ENCODE measurements at regions not wholly inside any gene's neighbourhood (a gene's known extent, or its start where the extent isn't known, plus 50 kb on each side); places are given as distances from the start of the nearest gene placed in this dataset.

DNA sequence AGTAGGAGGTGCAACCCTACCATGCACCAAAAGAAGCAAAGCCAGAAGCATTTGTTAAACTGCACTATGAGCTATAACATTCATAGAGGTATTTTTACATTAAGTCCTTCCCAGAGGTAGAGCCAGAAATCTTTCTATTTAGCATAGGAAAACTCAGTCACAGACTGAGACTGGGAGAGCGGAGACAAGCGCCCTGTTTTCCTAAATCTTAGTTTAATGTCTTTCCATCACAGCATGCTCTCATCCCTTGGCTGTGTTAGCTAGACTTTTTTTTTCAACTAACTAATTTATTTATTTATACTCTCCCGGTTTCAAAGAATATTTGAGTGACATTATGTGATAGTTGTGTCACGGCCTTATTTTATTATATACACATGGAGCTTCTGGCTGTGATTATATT, 304.1 kb downstream of the LMX1A start (continued):
- TF ChIP-seq, protein P1, sequence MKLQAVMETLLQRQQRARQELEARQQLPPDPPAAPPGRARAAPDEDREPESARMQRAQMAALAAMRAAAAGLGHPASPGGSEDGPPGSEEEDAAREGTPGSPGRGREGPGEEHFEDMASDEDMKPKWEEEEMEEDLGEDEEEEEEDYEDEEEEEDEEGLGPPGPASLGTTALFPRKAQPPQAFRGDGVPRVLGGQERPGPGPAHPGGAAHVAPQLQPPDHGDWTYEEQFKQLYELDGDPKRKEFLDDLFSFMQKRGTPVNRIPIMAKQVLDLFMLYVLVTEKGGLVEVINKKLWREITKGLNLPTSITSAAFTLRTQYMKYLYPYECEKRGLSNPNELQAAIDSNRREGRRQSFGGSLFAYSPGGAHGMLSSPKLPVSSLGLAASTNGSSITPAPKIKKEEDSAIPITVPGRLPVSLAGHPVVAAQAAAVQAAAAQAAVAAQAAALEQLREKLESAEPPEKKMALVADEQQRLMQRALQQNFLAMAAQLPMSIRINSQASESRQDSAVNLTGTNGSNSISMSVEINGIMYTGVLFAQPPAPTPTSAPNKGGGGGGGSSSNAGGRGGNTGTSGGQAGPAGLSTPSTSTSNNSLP (IDR thresholded peaks at IDR 0.05; ENCODE audit: borderline replicate concordance, low read depth, low read length): no peak
- no peak for TF ChIP-seq ZNF668 (CRISPR knock-in tag; IDR thresholded peaks at IDR 0.05)
- TF ChIP-seq ZNF77 (CRISPR knock-in tag; IDR thresholded peaks at IDR 0.05): no peak

DNA sequence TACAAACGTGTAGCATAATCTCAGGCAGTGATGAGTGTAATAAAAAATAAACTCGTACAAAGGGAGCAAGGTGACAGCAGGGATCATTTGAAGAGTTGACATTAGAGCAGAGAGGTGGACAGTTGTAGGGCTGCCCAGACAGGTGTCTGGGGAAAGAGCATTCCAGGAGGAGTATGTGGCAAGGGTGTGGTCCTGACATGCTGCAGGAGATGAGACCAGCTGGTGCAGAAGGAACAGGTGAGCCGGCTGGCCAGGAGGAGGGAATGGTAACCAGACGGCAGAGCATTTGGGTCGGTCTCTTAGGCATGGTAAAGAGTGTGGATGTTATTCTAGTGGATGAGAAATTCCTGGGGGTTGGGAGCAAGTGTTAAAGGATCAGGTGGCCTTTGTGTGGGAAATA, 306.3 kb downstream of the LMX1A start:
- Histone ChIP-seq H4K20me1 (replicated peaks; ENCODE audit: control insufficient read depth, insufficient read depth, low read length) (no peaks in the 10 kb centered on the region), H3K36me3 (ENCODE audit: control insufficient read depth, insufficient read depth, low read length) (no peaks in the 10 kb centered on the region), H3K79me2 (ENCODE audit: control insufficient read depth, insufficient read depth, low read length) (no peaks in the 10 kb centered on the region), H3K4me2 (ENCODE audit: insufficient read depth, low read length) (no peak overlapping the region), H3K4me1 (replicated peaks in 1 of 2; ENCODE audit: control insufficient read depth in 2 of 2, insufficient read depth in 2 of 2, low read length in 2 of 2) (no peaks in the 10 kb centered on the region), H3K4me3 (no peak overlapping the region), H3K27ac (ENCODE audit: extremely low read depth, low read depth, low read length) (no peak overlapping the region), H2AFZ (ENCODE audit: low read depth, low read length) (no peak overlapping the region), H3K27me3 (ENCODE audit: control insufficient read depth in 2 of 2, insufficient read depth in 2 of 2, low read length in 2 of 2) (0 out of 5 replicates have a peak, but pooled peaks cover 0 to 3% of the 10 kb centered on the region in 2 experiments), H3K9ac (ENCODE audit: insufficient read depth in 1 of 2, low read depth in 2 of 2, low read length in 2 of 2) (no peak overlapping the region), H3K9me3 (replicated peaks; ENCODE audit: control insufficient read depth, insufficient read depth, low read depth, low read length) (no peaks in the 10 kb centered on the region), H3K9me1 (ENCODE audit: control insufficient read depth, insufficient read depth, low read length) (no peaks in the 10 kb centered on the region)
- in situ Hi-C loops (cut with MboI) (loop anchor here (25.0 kb wide), 1 partner anchor 1638 kb away; no protein-coding TSS in a partner anchor), intact Hi-C loops (cut with micrococcal nuclease) (no loop called here)
- DNase-seq (ENCODE audit: extremely low read depth in 1 of 4, low spot score in 3 of 4): no peak
- CTCF ChIA-PET (ENCODE audit: low intra/inter-chr PET ratio): no interaction called here
- POLR2A ChIA-PET: no interaction called here
- no peak for TF ChIP-seq CEBPG (CRISPR knock-in tag; IDR thresholded peaks at IDR 0.05)
- no peak for TF ChIP-seq CEBPG (tag; conservative IDR thresholded peaks at IDR 0.05 in 1 of 2, IDR thresholded peaks at IDR 0.05 in 1 of 2)
- no peak for TF ChIP-seq FOXK2 (conservative IDR thresholded peaks at IDR 0.05 in 1 of 2, IDR thresholded peaks at IDR 0.05 in 1 of 2; ENCODE audit: low read depth in 2 of 2)
- TF ChIP-seq ZFPM2 (CRISPR knock-in tag; IDR thresholded peaks at IDR 0.05): no peak
- TF ChIP-seq SP2 (IDR thresholded peaks at IDR 0.05; ENCODE audit: extremely low read depth, low read depth, low read length, poor library complexity, severe bottlenecking): no peak
- no peak for TF ChIP-seq KAT8 (IDR thresholded peaks at IDR 0.05; ENCODE audit: low read depth)
- TF ChIP-seq RBFOX2 (IDR thresholded peaks at IDR 0.05; ENCODE audit: low read depth, low read length): no peak
- TF ChIP-seq ZEB2 (IDR thresholded peaks at IDR 0.05): no peak
- WGBS (ENCODE audit: insufficient coverage, low coverage, missing lambda C conversion rate): 0% methylated on average over 5 of the region's 5 CpGs
- ATAC-seq: no peak
- no peak for FAIRE-seq
- BruUV-seq (replicated peaks): no TSS peak
